ENCODE measurements at regions not wholly inside any gene's neighbourhood (a gene's known extent, or its start where the extent isn't known, plus 50 kb on each side); places are given as distances from the start of the nearest gene placed in this dataset.
"Not testable (repeated sequence)": the region's sequence is repeated elsewhere in the genome, so short reads cannot be mapped to it uniquely, and the experiment has no call there.

- TF ChIP-seq EZH2phosphoT487 (IDR thresholded peaks at IDR 0.05; ENCODE audit: borderline replicate concordance, low read length) (no peak), CTCF (IDR thresholded peaks at IDR 0.05; ENCODE audit: low read depth, low read length, poor library complexity, severe bottlenecking) (no peak)
- no peak overlapping the region for H3K4me2 ChIP-seq (ENCODE audit: low read length)
- H3K27ac ChIP-seq (ENCODE audit: low read depth, low read length) = no peak overlapping the region
- H3K9me2 ChIP-seq (replicated peaks; ENCODE audit: control insufficient read depth, low read length) = no peaks in the 10 kb centered on the region
- no peaks in the 10 kb centered on the region for H3K4me1 ChIP-seq (ENCODE audit: control insufficient read depth, low read length)
- H3K9me3 ChIP-seq (ENCODE audit: control insufficient read depth, insufficient read depth, low read length) = no peaks in the 10 kb centered on the region
- H3K4me3 ChIP-seq (ENCODE audit: low read length) = no peak overlapping the region
- no peaks in the 10 kb centered on the region for H4K20me1 ChIP-seq (ENCODE audit: control insufficient read depth, insufficient read depth, low read depth, low read length)
- H3K27me3 ChIP-seq (ENCODE audit: control insufficient read depth, low read length) = no peaks in the 10 kb centered on the region
- no peaks in the 10 kb centered on the region for H3F3A ChIP-seq (ENCODE audit: control insufficient read depth, insufficient read depth)
- H3K79me2 ChIP-seq (ENCODE audit: control insufficient read depth, low read length) = no peaks in the 10 kb centered on the region
- no peaks in the 10 kb centered on the region for H3K36me3 ChIP-seq (ENCODE audit: control insufficient read depth, low read length)
Observed at GRCh38 chr21:35810431-35810970, 249.8 kb downstream of the SETD4 start.

GRCh38 chr21:35801391-35801790, 258.9 kb downstream of the SETD4 start:
- TF ChIP-seq EZH2phosphoT487 (IDR thresholded peaks at IDR 0.05; ENCODE audit: borderline replicate concordance, low read length) (no peak), CTCF (IDR thresholded peaks at IDR 0.05; ENCODE audit: low read depth, low read length, poor library complexity, severe bottlenecking) (no peak)
- no peak overlapping the region for H3K4me2 ChIP-seq (ENCODE audit: low read length)

GRCh38 chr21:35800796-35801385, 259.4 kb downstream of the SETD4 start:
- H3K9me3 ChIP-seq (ENCODE audit: control insufficient read depth, insufficient read depth, low read length); H3K4me3 ChIP-seq (ENCODE audit: low read length); H3K27me3 ChIP-seq (ENCODE audit: control insufficient read depth, low read length); H3K36me3 ChIP-seq (ENCODE audit: control insufficient read depth, low read length); H3K27ac ChIP-seq (ENCODE audit: low read depth, low read length); H3K4me1 ChIP-seq (ENCODE audit: control insufficient read depth, low read length); H3K9me2 ChIP-seq (replicated peaks; ENCODE audit: control insufficient read depth, low read length); H4K20me1 ChIP-seq (ENCODE audit: control insufficient read depth, insufficient read depth, low read depth, low read length); H3K4me2 ChIP-seq (ENCODE audit: low read length); H3K79me2 ChIP-seq (ENCODE audit: control insufficient read depth, low read length); H3F3A ChIP-seq (ENCODE audit: control insufficient read depth, insufficient read depth): not testable (repeated sequence)

More at GRCh38 chr21:35801391-35801790, 258.9 kb downstream of the SETD4 start:
- Histone ChIP-seq H3K27ac (ENCODE audit: low read depth, low read length) (no peak overlapping the region), H3K4me1 (ENCODE audit: control insufficient read depth, low read length) (no peaks in the 10 kb centered on the region), H3K9me3 (ENCODE audit: control insufficient read depth, insufficient read depth, low read length) (no peaks in the 10 kb centered on the region), H4K20me1 (ENCODE audit: control insufficient read depth, insufficient read depth, low read depth, low read length) (no peaks in the 10 kb centered on the region), H3K27me3 (ENCODE audit: control insufficient read depth, low read length) (no peaks in the 10 kb centered on the region), H3F3A (ENCODE audit: control insufficient read depth, insufficient read depth) (no peaks in the 10 kb centered on the region), H3K36me3 (ENCODE audit: control insufficient read depth, low read length) (no peaks in the 10 kb centered on the region), H3K4me3 (ENCODE audit: low read length) (no peak overlapping the region), H3K9me2 (replicated peaks; ENCODE audit: control insufficient read depth, low read length) (no peaks in the 10 kb centered on the region), H3K79me2 (ENCODE audit: control insufficient read depth, low read length) (no peaks in the 10 kb centered on the region)

GRCh38 chr21:35796844-35797243, 263.5 kb downstream of the SETD4 start:
- no peaks in the 10 kb centered on the region for H3K79me2 ChIP-seq (ENCODE audit: control insufficient read depth, low read length)
- TF ChIP-seq EZH2phosphoT487 (IDR thresholded peaks at IDR 0.05; ENCODE audit: borderline replicate concordance, low read length) = no peak
- TF ChIP-seq CTCF (IDR thresholded peaks at IDR 0.05; ENCODE audit: low read depth, low read length, poor library complexity, severe bottlenecking) = no peak

GRCh38 chr21:35794527-35794926, 265.8 kb downstream of the SETD4 start:
- not testable (repeated sequence) for H3K9me2 ChIP-seq (replicated peaks; ENCODE audit: control insufficient read depth, low read length); H3K79me2 ChIP-seq (ENCODE audit: control insufficient read depth, low read length); H3K4me1 ChIP-seq (ENCODE audit: control insufficient read depth, low read length); H3K4me3 ChIP-seq (ENCODE audit: low read length); H3K9me3 ChIP-seq (ENCODE audit: control insufficient read depth, insufficient read depth, low read length); H3K4me2 ChIP-seq (ENCODE audit: low read length); H3K27ac ChIP-seq (ENCODE audit: low read depth, low read length); H3F3A ChIP-seq (ENCODE audit: control insufficient read depth, insufficient read depth); H3K36me3 ChIP-seq (ENCODE audit: control insufficient read depth, low read length); H4K20me1 ChIP-seq (ENCODE audit: control insufficient read depth, insufficient read depth, low read depth, low read length); H3K27me3 ChIP-seq (ENCODE audit: control insufficient read depth, low read length)

More at GRCh38 chr21:35796844-35797243, 263.5 kb downstream of the SETD4 start:
- Histone ChIP-seq H3K4me2 (ENCODE audit: low read length) (no peak overlapping the region), H3K36me3 (ENCODE audit: control insufficient read depth, low read length) (no peaks in the 10 kb centered on the region), H3K4me1 (ENCODE audit: control insufficient read depth, low read length) (no peaks in the 10 kb centered on the region), H3K4me3 (ENCODE audit: low read length) (no peak overlapping the region), H3K27ac (ENCODE audit: low read depth, low read length) (no peak overlapping the region), H4K20me1 (ENCODE audit: control insufficient read depth, insufficient read depth, low read depth, low read length) (no peaks in the 10 kb centered on the region), H3K9me3 (ENCODE audit: control insufficient read depth, insufficient read depth, low read length) (no peaks in the 10 kb centered on the region), H3K27me3 (ENCODE audit: control insufficient read depth, low read length) (no peaks in the 10 kb centered on the region), H3F3A (ENCODE audit: control insufficient read depth, insufficient read depth) (no peaks in the 10 kb centered on the region), H3K9me2 (replicated peaks; ENCODE audit: control insufficient read depth, low read length) (no peaks in the 10 kb centered on the region)

Measured in DOHH2 (cell line).